Ishikawa (cell line): ENCODE measurements at regions not wholly inside any gene's neighbourhood (a gene's known extent, or its start where the extent isn't known, plus 50 kb on each side); places are given as distances from the start of the nearest gene placed in this dataset.

ENCODE experiments used
- CEBPB ChIP-seq: IDR thresholded peaks from 2 replicates; pipeline ENCODE4 v1.6.1; 2012
- CREB1 ChIP-seq: IDR thresholded peaks from 2 replicates; pipeline ENCODE4 v1.6.1; 2012; ENCODE audit warnings: low read depth
- EGR1 ChIP-seq: IDR thresholded peaks from 2 replicates; pipeline ENCODE4 v1.6.1; 2012
- EP300 ChIP-seq: IDR thresholded peaks from 2 replicates; pipeline ENCODE4 v1.6.1; 2012; ENCODE audit warnings: borderline replicate concordance
- FOXM1 ChIP-seq: IDR thresholded peaks from 2 replicates; pipeline ENCODE4 v1.6.1; 2012; ENCODE audit warnings: low read depth, borderline replicate concordance
- NFIC ChIP-seq: IDR thresholded peaks from 2 replicates; pipeline ENCODE4 v1.6.1; 2012
- RAD21 ChIP-seq: IDR thresholded peaks from 2 replicates; pipeline ENCODE4 v1.6.1; 2012; ENCODE audit warnings: low read depth
- TAF1 ChIP-seq: IDR thresholded peaks from 2 replicates; pipeline ENCODE4 v1.6.1; 2012; ENCODE audit warnings: low read depth, mild to moderate bottlenecking
- TCF12 ChIP-seq: IDR thresholded peaks from 2 replicates; pipeline ENCODE4 v1.6.1; 2012; ENCODE audit warnings: low read depth
- TEAD4 ChIP-seq: IDR thresholded peaks from 2 replicates; pipeline ENCODE4 v1.6.1; 2012
- USF1 ChIP-seq: IDR thresholded peaks from 2 replicates; pipeline ENCODE4 v1.6.1; 2012
- YY1 ChIP-seq: IDR thresholded peaks from 2 replicates; pipeline ENCODE4 v1.6.1; 2012; ENCODE audit warnings: low read depth
- ZBTB7A ChIP-seq: IDR thresholded peaks from 2 replicates; pipeline ENCODE4 v1.6.1; 2012; ENCODE audit warnings: low read depth
- TF ChIP-seq, protein P1 (sequence below): IDR thresholded peaks from 2 replicates; pipeline ENCODE4 v1.6.1; 2012; ENCODE audit warnings: low read depth, mild to moderate bottlenecking
- TF ChIP-seq, protein P2 (sequence below): IDR thresholded peaks from 2 replicates; pipeline ENCODE4 v1.6.1; 2012

GRCh38 chr13:108435393-108436149 lies 166.1 kb downstream of the TNFSF13B start:
- no peak for TF ChIP-seq TEAD4
- no peak for TF ChIP-seq EP300
- TF ChIP-seq USF1: no peak
- TF ChIP-seq TCF12: no peak
- TF ChIP-seq EGR1: no peak
- TF ChIP-seq, protein P1, sequence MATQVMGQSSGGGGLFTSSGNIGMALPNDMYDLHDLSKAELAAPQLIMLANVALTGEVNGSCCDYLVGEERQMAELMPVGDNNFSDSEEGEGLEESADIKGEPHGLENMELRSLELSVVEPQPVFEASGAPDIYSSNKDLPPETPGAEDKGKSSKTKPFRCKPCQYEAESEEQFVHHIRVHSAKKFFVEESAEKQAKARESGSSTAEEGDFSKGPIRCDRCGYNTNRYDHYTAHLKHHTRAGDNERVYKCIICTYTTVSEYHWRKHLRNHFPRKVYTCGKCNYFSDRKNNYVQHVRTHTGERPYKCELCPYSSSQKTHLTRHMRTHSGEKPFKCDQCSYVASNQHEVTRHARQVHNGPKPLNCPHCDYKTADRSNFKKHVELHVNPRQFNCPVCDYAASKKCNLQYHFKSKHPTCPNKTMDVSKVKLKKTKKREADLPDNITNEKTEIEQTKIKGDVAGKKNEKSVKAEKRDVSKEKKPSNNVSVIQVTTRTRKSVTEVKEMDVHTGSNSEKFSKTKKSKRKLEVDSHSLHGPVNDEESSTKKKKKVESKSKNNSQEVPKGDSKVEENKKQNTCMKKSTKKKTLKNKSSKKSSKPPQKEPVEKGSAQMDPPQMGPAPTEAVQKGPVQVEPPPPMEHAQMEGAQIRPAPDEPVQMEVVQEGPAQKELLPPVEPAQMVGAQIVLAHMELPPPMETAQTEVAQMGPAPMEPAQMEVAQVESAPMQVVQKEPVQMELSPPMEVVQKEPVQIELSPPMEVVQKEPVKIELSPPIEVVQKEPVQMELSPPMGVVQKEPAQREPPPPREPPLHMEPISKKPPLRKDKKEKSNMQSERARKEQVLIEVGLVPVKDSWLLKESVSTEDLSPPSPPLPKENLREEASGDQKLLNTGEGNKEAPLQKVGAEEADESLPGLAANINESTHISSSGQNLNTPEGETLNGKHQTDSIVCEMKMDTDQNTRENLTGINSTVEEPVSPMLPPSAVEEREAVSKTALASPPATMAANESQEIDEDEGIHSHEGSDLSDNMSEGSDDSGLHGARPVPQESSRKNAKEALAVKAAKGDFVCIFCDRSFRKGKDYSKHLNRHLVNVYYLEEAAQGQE: no peak
- no peak for TF ChIP-seq CREB1
- no peak for TF ChIP-seq YY1
- no peak for TF ChIP-seq RAD21

- no peak for TF ChIP-seq ZBTB7A
Observed at GRCh38 chr13:108437496-108437895, 168.0 kb downstream of the TNFSF13B start.

GRCh38 chr13:108439556-108439955 lies 170.0 kb downstream of the TNFSF13B start:
- TF ChIP-seq EGR1 (no peak), USF1 (no peak), NFIC (no peak), YY1 (no peak), CEBPB (no peak), FOXM1 (no peak), ZBTB7A (no peak), TAF1 (no peak), RAD21 (no peak), CREB1 (no peak), TCF12 (no peak)
- TF ChIP-seq, protein P1: no peak

DNA sequence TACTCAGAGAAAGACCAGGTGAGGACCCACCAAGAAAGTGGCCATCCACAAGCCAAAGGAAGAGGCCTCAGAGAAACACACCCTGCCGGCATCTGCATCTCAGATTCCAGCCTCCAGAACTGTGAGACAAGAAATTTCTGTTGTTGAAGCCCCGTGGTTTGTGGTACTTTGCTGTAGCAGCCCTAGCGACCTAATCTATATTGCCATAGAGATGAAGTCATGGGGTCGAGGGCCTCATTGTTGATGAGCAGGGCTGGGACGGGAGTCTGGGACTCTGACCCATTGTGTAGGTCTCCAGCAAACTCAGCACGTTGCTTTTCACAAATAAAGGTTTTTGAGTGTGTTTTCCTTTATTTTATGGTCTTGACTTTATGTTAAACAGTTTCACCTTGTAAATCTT lies 174.9 kb downstream of the TNFSF13B start:
- no peak for TF ChIP-seq USF1
- no peak for TF ChIP-seq FOXM1
- TF ChIP-seq TCF12: no peak
- no peak for TF ChIP-seq ZBTB7A
- no peak for TF ChIP-seq TEAD4
- no peak for TF ChIP-seq TAF1
- TF ChIP-seq, protein P2, sequence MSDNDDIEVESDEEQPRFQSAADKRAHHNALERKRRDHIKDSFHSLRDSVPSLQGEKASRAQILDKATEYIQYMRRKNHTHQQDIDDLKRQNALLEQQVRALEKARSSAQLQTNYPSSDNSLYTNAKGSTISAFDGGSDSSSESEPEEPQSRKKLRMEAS: no peak
- TF ChIP-seq, protein P1: no peak
- TF ChIP-seq EGR1: no peak
- no peak for TF ChIP-seq CEBPB
- no peak for TF ChIP-seq EP300
- no peak for TF ChIP-seq YY1
- TF ChIP-seq CREB1: no peak
- TF ChIP-seq RAD21: no peak
- TF ChIP-seq NFIC: no peak

DNA sequence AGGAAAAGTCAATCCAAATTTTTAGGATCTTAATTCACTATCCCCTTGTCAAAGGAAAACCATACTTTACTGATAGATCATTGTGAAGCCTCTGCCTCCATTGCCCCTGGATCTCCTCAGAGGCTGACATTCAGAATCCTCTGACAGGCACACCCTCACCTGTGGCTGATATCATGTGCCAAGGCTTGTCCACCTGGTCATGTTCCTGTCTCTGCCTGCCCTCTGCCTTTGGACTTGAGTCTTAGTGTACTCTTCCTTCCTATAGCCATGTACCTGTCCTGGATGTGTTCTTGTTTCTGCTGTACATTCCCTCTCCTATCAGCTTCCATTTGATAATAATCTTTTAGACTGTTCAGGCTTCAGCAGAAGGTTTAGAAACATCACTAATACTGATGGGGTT lies 179.4 kb downstream of the TNFSF13B start:
- TF ChIP-seq USF1 (no peak), TCF12 (no peak), CREB1 (no peak), RAD21 (no peak), YY1 (no peak), TEAD4 (no peak), FOXM1 (no peak), ZBTB7A (no peak), CEBPB (no peak), EGR1 (no peak), EP300 (no peak), NFIC (no peak), TAF1 (no peak)
- TF ChIP-seq, protein P2: no peak
- TF ChIP-seq, protein P1: no peak
